K562 (cell line): ENCODE measurements at regions not wholly inside any gene's neighbourhood (a gene's known extent, or its start where the extent isn't known, plus 50 kb on each side); places are given as distances from the start of the nearest gene placed in this dataset.

Source experiments
- AFF1 ChIP-seq, 2 experiments: fragments of 450-650 bp; IDR thresholded peaks; 2 replicates each; pipeline ENCODE4 v1.6.1; 2018; ENCODE audit warnings: mild to moderate bottlenecking in 2 of 2, low read depth in 1 of 2; ENCODE audit not compliant: partially characterized antibody in 2 of 2
- BCL6 ChIP-seq: fragments of 250-450 bp; sonication (Bioruptor Pico); IDR thresholded peaks from 2 replicates; pipeline ENCODE4 v1.4.0; 2020
- CHD4 ChIP-seq: fragments of 200-600 bp; sonication (generic); IDR thresholded peaks from 3 replicates; pipeline ENCODE4 v1.6.1; 2012; ENCODE audit warnings: low read depth, mild to moderate bottlenecking, mixed read lengths, low read length, inconsistent platforms; ENCODE audit not compliant: insufficient read depth, insufficient replicate concordance, poor library complexity, severe bottlenecking
- CTCFL ChIP-seq: IDR thresholded peaks from 2 replicates; pipeline ENCODE4 v1.6.1; 2011; ENCODE audit warnings: borderline replicate concordance, low read depth, mild to moderate bottlenecking, moderate library complexity, low read length; ENCODE audit not compliant: insufficient read depth, poor library complexity, severe bottlenecking
- KDM5B ChIP-seq: fragments of 200-600 bp; sonication (generic); IDR thresholded peaks from 2 replicates; pipeline ENCODE4 v1.6.1; 2012; ENCODE audit warnings: low read depth, mild to moderate bottlenecking, moderate library complexity, low read length, control low read depth, inconsistent platforms; ENCODE audit not compliant: insufficient replicate concordance
- RFX7 ChIP-seq: fragments of 250-450 bp; sonication (Bioruptor Pico); IDR thresholded peaks from 2 replicates; pipeline ENCODE4 v1.5.1; 2021; ENCODE audit warnings: mild to moderate bottlenecking
- RUNX1 ChIP-seq: sonication (generic); IDR thresholded peaks from 2 replicates; pipeline ENCODE4 v1.6.1; 2016; ENCODE audit warnings: antibody characterized with exemption, low read depth
- SMARCE1 ChIP-seq: fragments of 450-650 bp; IDR thresholded peaks from 2 replicates; pipeline ENCODE4 v1.7.1; 2016; ENCODE audit warnings: mild to moderate bottlenecking
- SUPT5H ChIP-seq: fragments of 450-650 bp; IDR thresholded peaks from 2 replicates; pipeline ENCODE4 v1.6.1; 2016
- ZBTB40 ChIP-seq, 2 experiments: fragments of 450-650 bp in 1 of 2; sonication (generic) in 1 of 2; formaldehyde crosslinking in 1 of 2; IDR thresholded peaks; 2 replicates each; pipeline versions ENCODE4 v1.7.1 to v1.9.0; 2016 to 2022; ENCODE audit warnings: inconsistent platforms in 1 of 2, mild to moderate bottlenecking in 1 of 2, missing genetic modification reagents in 1 of 2

GRCh38 chr9:108776920-108777639, 78.7 kb downstream of the ACTL7B start (continued):
- no peak for TF ChIP-seq CTCFL
- TF ChIP-seq SUPT5H = no peak
- TF ChIP-seq KDM5B = no peak
- no peak for TF ChIP-seq ZBTB40 (IDR thresholded peaks at IDR 0.05)
- TF ChIP-seq ZBTB40 (CRISPR knock-in tag; IDR thresholded peaks at IDR 0.05) = no peak
- TF ChIP-seq SMARCE1 = no peak
- TF ChIP-seq CHD4 = no peak
- no peak for TF ChIP-seq AFF1 (IDR thresholded peaks at IDR 0.05; ENCODE audit: low read depth in 1 of 2, partially characterized antibody in 2 of 2)
- TF ChIP-seq RUNX1 = peak; percentile 88; the same call in 1 of the 2 replicates
- TF ChIP-seq BCL6 = no peak
- TF ChIP-seq RFX7 (CRISPR knock-in tag) = no peak
